H1 (cell line): ENCODE measurements at regions not wholly inside any gene's neighbourhood (a gene's known extent, or its start where the extent isn't known, plus 50 kb on each side); places are given as distances from the start of the nearest gene placed in this dataset.

ENCODE experiments used
- CTCF ChIA-PET: fragments of 300-600 bp; sonication (Branson Sonifier 250); formaldehyde crosslinking; loops from one replicate; lab custom pipeline; 2021; ENCODE audit not compliant: partially characterized antibody; lab: Charles Lee
- POLR2A ChIA-PET: fragments of 300-600 bp; sonication (Branson Sonifier 250); formaldehyde crosslinking; loops from one replicate; lab custom pipeline; 2021; ENCODE audit warnings: inconsistent platforms; ENCODE audit not compliant: partially characterized antibody; lab: Charles Lee
- DNase-seq, 2 experiments: peaks; one replicate each; pipeline versions ENCODE4 v3.0.0 to v3.0.0-alpha.2; 2010 to 2022; ENCODE audit warnings: low spot score in 2 of 2, low read depth in 1 of 2, mixed read lengths in 1 of 2
- FAIRE-seq: peaks from 2 replicates; lab custom pipeline; 2011; peaks lifted over from hg19 to GRCh38; lab: Jason Lieb, UNC
- H2AFZ ChIP-seq: 2 replicates; pipeline ENCODE4 v1.8.1; 2012; ENCODE audit warnings: low read length, inconsistent platforms
- H2AK5ac ChIP-seq: 2 replicates; pipeline ENCODE4 v1.6.1; 2013; ENCODE audit warnings: low read depth, low read length
- H2BK120ac ChIP-seq: replicated peaks from 2 replicates; pipeline ENCODE3; 2013; ENCODE audit warnings: low read depth, low read length, inconsistent platforms
- H2BK12ac ChIP-seq: 2 replicates; pipeline ENCODE4 v1.6.1; 2013; ENCODE audit warnings: low read depth, low read length
- H2BK15ac ChIP-seq: 2 replicates; pipeline ENCODE4 v1.6.1; 2013; ENCODE audit warnings: low read length
- H2BK20ac ChIP-seq: 2 replicates; pipeline ENCODE4 v1.6.1; 2013; ENCODE audit warnings: low read length
- H2BK5ac ChIP-seq: 2 replicates; pipeline ENCODE4 v1.6.1; 2013; ENCODE audit warnings: low read depth, low read length
- H3K14ac ChIP-seq: 2 replicates; pipeline ENCODE4 v1.6.1; 2013; ENCODE audit warnings: inconsistent platforms; ENCODE audit not compliant: insufficient read length
- H3K18ac ChIP-seq: 2 replicates; pipeline ENCODE4 v1.6.1; 2013; ENCODE audit warnings: low read length; ENCODE audit errors: extremely low read depth
- H3K23ac ChIP-seq: 2 replicates; pipeline ENCODE4 v1.6.1; 2013; ENCODE audit warnings: inconsistent platforms; ENCODE audit not compliant: insufficient read length
- H3K23me2 ChIP-seq: 2 replicates; pipeline ENCODE4 v1.6.1; 2013; ENCODE audit warnings: low read depth, low read length
- H3K27ac ChIP-seq: 2 replicates; pipeline ENCODE4 v1.6.1; 2011; ENCODE audit warnings: low read depth, low read length, inconsistent platforms
- H3K27me3 ChIP-seq, 4 experiments: replicated peaks in 1 of 4; 1 replicate in 1 of 4; 2 replicates in 3 of 4; pipeline versions ENCODE4 v1.6.1 to v1.8.1; 2011 to 2013; ENCODE audit warnings: low read length in 3 of 4, mild to moderate bottlenecking in 3 of 4, inconsistent platforms in 2 of 4, mixed read lengths in 2 of 4, moderate library complexity in 1 of 4; ENCODE audit not compliant: control insufficient read depth in 3 of 4, insufficient read depth in 3 of 4; ENCODE audit errors: extremely low read depth in 1 of 4
- H3K36me3 ChIP-seq, 4 experiments: 2 replicates each; pipeline versions ENCODE4 v1.6.1 to v1.8.1; 2011 to 2013; ENCODE audit warnings: mild to moderate bottlenecking in 4 of 4, low read length in 3 of 4, moderate library complexity in 2 of 4, control low read depth in 1 of 4, inconsistent platforms in 1 of 4; ENCODE audit not compliant: insufficient read depth in 4 of 4, control insufficient read depth in 2 of 4
- H3K4ac ChIP-seq: replicated peaks from 2 replicates; pipeline ENCODE3; 2013; ENCODE audit warnings: low read length, low read depth, mixed read lengths, inconsistent platforms; ENCODE audit not compliant: insufficient read length
- H3K4me1 ChIP-seq, 4 experiments: replicated peaks in 1 of 4; 1 replicate in 1 of 4; 2 replicates in 3 of 4; pipeline versions ENCODE4 v1.6.1 to v1.8.1; 2011 to 2013; ENCODE audit warnings: low read length in 3 of 4, inconsistent platforms in 2 of 4, mixed read lengths in 1 of 4; ENCODE audit not compliant: insufficient read depth in 4 of 4, control insufficient read depth in 3 of 4
- H3K4me2 ChIP-seq, 2 experiments: 2 replicates each; pipeline versions ENCODE4 v1.6.1 to v1.8.1; 2011 to 2013; ENCODE audit warnings: low read depth in 2 of 2, low read length in 2 of 2, control low read depth in 1 of 2, inconsistent platforms in 1 of 2, mild to moderate bottlenecking in 1 of 2; ENCODE audit not compliant: insufficient read depth in 1 of 2
- H3K4me3 ChIP-seq, 4 experiments: fragments of 200-600, 300-600 bp in 1 of 4; sonication (generic), shearing (Covaris generic), sonication (Bioruptor Twin) in 1 of 4; 2 replicates each; pipeline versions ENCODE4 v1.5.1 to v1.8.1; 2011 to 2016; ENCODE audit warnings: low read length in 4 of 4, low read depth in 3 of 4, control low read depth in 2 of 4, inconsistent platforms in 2 of 4, mild to moderate bottlenecking in 2 of 4, mixed read lengths in 1 of 4, moderate library complexity in 1 of 4; ENCODE audit not compliant: insufficient read depth in 2 of 4; ENCODE audit errors: extremely low read depth in 1 of 4
- H3K56ac ChIP-seq: replicated peaks from 2 replicates; pipeline ENCODE3; 2013; ENCODE audit warnings: low read depth, mild to moderate bottlenecking, mixed read lengths, low read length, inconsistent platforms; ENCODE audit not compliant: insufficient read length
- H3K79me1 ChIP-seq: 2 replicates; pipeline ENCODE4 v1.6.1; 2013; ENCODE audit warnings: low read depth, low read length, control low read depth
- H3K79me2 ChIP-seq, 2 experiments: 2 replicates each; pipeline versions ENCODE4 v1.6.1 to v1.8.1; 2012 to 2013; ENCODE audit warnings: low read length in 2 of 2, mild to moderate bottlenecking in 2 of 2, inconsistent platforms in 1 of 2; ENCODE audit not compliant: insufficient read depth in 2 of 2, control insufficient read depth in 1 of 2
- H3K9ac ChIP-seq, 4 experiments: replicated peaks in 1 of 4; 1 replicate in 1 of 4; 2 replicates in 3 of 4; pipeline versions ENCODE4 v1.6.1 to v1.8.1; 2011 to 2013; ENCODE audit warnings: low read depth in 3 of 4, low read length in 3 of 4, control low read depth in 2 of 4, mild to moderate bottlenecking in 2 of 4, moderate library complexity in 2 of 4, inconsistent platforms in 1 of 4; ENCODE audit errors: extremely low read depth in 1 of 4
- H3K9me3 ChIP-seq, 2 experiments: 2 replicates each; pipeline versions ENCODE4 v1.6.1 to v1.8.1; 2012 to 2013; ENCODE audit warnings: mild to moderate bottlenecking in 2 of 2, moderate library complexity in 2 of 2, control low read depth in 1 of 2, inconsistent platforms in 1 of 2, low read depth in 1 of 2, low read length in 1 of 2, mixed read lengths in 1 of 2; ENCODE audit not compliant: insufficient read depth in 2 of 2
- H4K20me1 ChIP-seq, 2 experiments: replicated peaks in 1 of 2; 2 replicates each; pipeline versions ENCODE3 to v1.8.1; 2011 to 2013; ENCODE audit warnings: inconsistent platforms in 2 of 2, low read length in 2 of 2, mild to moderate bottlenecking in 1 of 2; ENCODE audit not compliant: insufficient read depth in 2 of 2, control insufficient read depth in 1 of 2
- H4K5ac ChIP-seq: 2 replicates; pipeline ENCODE4 v1.6.1; 2013; ENCODE audit warnings: low read length, low read depth, mixed read lengths, inconsistent platforms; ENCODE audit not compliant: insufficient read length
- H4K8ac ChIP-seq: 2 replicates; pipeline ENCODE4 v1.8.0; 2013; ENCODE audit warnings: mild to moderate bottlenecking, moderate library complexity, low read length, inconsistent platforms; ENCODE audit not compliant: insufficient read depth; ENCODE audit errors: extremely low read depth
- H4K91ac ChIP-seq: replicated peaks from 2 replicates; pipeline ENCODE3; 2013; ENCODE audit warnings: low read length, mixed read lengths, inconsistent platforms; ENCODE audit not compliant: insufficient read length
- CBX8 ChIP-seq: fragments of 300-800, 300-1000 bp; sonication (generic); IDR thresholded peaks from 2 replicates; pipeline ENCODE4 v1.7.1; 2016; ENCODE audit warnings: low read depth, low read length, borderline replicate concordance
- CEBPB ChIP-seq: IDR thresholded peaks from 2 replicates; pipeline ENCODE4 v1.6.1; 2012; ENCODE audit warnings: low read depth, low read length
- MAX ChIP-seq: IDR thresholded peaks from 2 replicates; pipeline ENCODE4 v1.6.1; 2012; ENCODE audit warnings: inconsistent platforms
- NANOG ChIP-seq: IDR thresholded peaks from 2 replicates; pipeline ENCODE4 v1.6.1; 2011; ENCODE audit warnings: low read length, low read depth, mild to moderate bottlenecking, inconsistent platforms; ENCODE audit not compliant: insufficient read depth, poor library complexity, severe bottlenecking
- PHF8 ChIP-seq: fragments of 200-600 bp; sonication (generic); conservative IDR thresholded peaks from 2 replicates; pipeline ENCODE4 v1.7.1; 2012; ENCODE audit warnings: low read depth, mild to moderate bottlenecking, inconsistent platforms, low read length, moderate library complexity
- POLR2A ChIP-seq, 2 experiments: IDR thresholded peaks; 1 replicate in 1 of 2; 2 replicates in 1 of 2; pipeline ENCODE4 v1.6.1; 2011; ENCODE audit warnings: low read depth in 2 of 2, low read length in 2 of 2, mild to moderate bottlenecking in 2 of 2; ENCODE audit errors: control extremely low read depth in 1 of 2
- POU5F1 ChIP-seq: IDR thresholded peaks from 2 replicates; pipeline ENCODE4 v1.6.1; 2011; ENCODE audit warnings: low read depth, mild to moderate bottlenecking, low read length, moderate library complexity
- RBBP5 ChIP-seq: IDR thresholded peaks from 2 replicates; pipeline ENCODE4 v1.7.1; 2012; ENCODE audit warnings: low read depth, mild to moderate bottlenecking, inconsistent platforms, low read length, moderate library complexity, borderline replicate concordance
- SAP30 ChIP-seq: fragments of 300-600 bp; sonication (generic); IDR thresholded peaks from 2 replicates; pipeline ENCODE4 v1.7.1; 2012; ENCODE audit warnings: low read length, moderate library complexity, mild to moderate bottlenecking, inconsistent platforms; ENCODE audit not compliant: insufficient read depth, insufficient replicate concordance
- SIRT6 ChIP-seq: IDR thresholded peaks from one replicate; pipeline ENCODE4 v1.7.1; 2012; ENCODE audit warnings: low read length, inconsistent platforms
- SP4 ChIP-seq: IDR thresholded peaks from 2 replicates; pipeline ENCODE4 v1.6.1; 2012; ENCODE audit warnings: low read length, inconsistent platforms
- SUZ12 ChIP-seq: fragments of 200-600 bp; sonication (generic); IDR thresholded peaks from 2 replicates; pipeline ENCODE4 v1.6.1; 2012; ENCODE audit warnings: mild to moderate bottlenecking, inconsistent platforms, low read length, moderate library complexity, mixed read lengths
- YY1 ChIP-seq: IDR thresholded peaks from 2 replicates; pipeline ENCODE4 v1.6.1; 2011; ENCODE audit warnings: low read depth, mild to moderate bottlenecking, low read length
- ZNF274 ChIP-seq: IDR thresholded peaks from 2 replicates; pipeline ENCODE4 v1.7.0; 2012; ENCODE audit warnings: low read length, borderline replicate concordance; ENCODE audit errors: extremely low read depth
- WGBS, 2 experiments: shearing (Covaris generic) in 1 of 2; methylation state at CpG; one replicate each; pipeline versions ENCODE4 v1.1.6 to v1.1.7; 2013 to 2015; ENCODE audit warnings: low lambda C conversion rate in 2 of 2, mixed read lengths in 2 of 2, inconsistent platforms in 1 of 2, low coverage in 1 of 2, missing lambda C conversion rate in 1 of 2; ENCODE audit not compliant: insufficient replicate concordance in 2 of 2, insufficient coverage in 1 of 2, insufficient read length in 1 of 2; ENCODE audit errors: extremely low coverage in 1 of 2, missing lambda C conversion rate in 1 of 2; 5-methylcytosine and 5-hydroxymethylcytosine counted together
- TF ChIP-seq, protein P1 (sequence below): IDR thresholded peaks from 2 replicates; pipeline ENCODE4 v1.6.1; 2012; ENCODE audit warnings: inconsistent platforms

DNA sequence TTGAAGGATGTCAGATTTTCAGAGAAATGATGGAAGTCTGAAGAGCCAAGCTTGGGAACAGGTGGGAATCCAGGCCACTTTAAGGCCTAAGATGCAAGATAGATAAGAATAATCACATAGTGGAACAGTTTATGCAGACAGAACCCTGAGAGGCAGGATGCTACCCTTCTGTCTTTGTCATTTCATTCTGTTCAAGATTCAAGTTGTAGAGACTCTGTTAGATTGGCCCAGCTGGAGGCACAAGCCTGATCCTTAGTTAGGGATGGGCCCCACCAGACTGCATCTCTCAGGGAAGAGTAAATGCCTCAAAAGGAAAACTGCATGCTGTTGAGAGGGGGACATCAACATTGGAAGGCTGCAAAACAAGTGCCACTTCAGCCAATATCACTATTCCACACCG, 287.0 kb downstream of the PCNX1 start:
- no peak overlapping the region for H2BK12ac ChIP-seq
- peak; percentile 52 for FAIRE-seq
- H4K5ac ChIP-seq = no peak overlapping the region
- H2AFZ ChIP-seq = no peak overlapping the region
- CTCF ChIA-PET = no interaction called here
- H3K56ac ChIP-seq = no peak overlapping the region
- no peak overlapping the region for H3K23ac ChIP-seq
- H4K8ac ChIP-seq = no peak overlapping the region
- H3K79me1 ChIP-seq = no peaks in the 10 kb centered on the region
- WGBS, 2 experiments = 89% methylated on average over 1 of the region's 1 CpG; no CpG with 5 or more reads in 1 of the 2 experiments
- H3K4me2 ChIP-seq = peak overlapping the region in 1 of 2 experiments; percentile 67; a peak in 1 of 4 replicates
- no peak overlapping the region for H3K27ac ChIP-seq
- 0 out of 4 replicates have a peak, but pooled peaks cover 0 to 2% of the 10 kb centered on the region in 2 experiments for H3K9me3 ChIP-seq
- H3K14ac ChIP-seq = no peak overlapping the region
- H2BK5ac ChIP-seq = no peak overlapping the region
- no peaks in the 10 kb centered on the region for H3K23me2 ChIP-seq
- peaks cover 6 to 17% (median 10%) of the 10 kb centered on the region in 4 experiments for H3K4me1 ChIP-seq
- H2BK20ac ChIP-seq = peak overlapping the region; percentile 48; the same call in 1 of the 2 replicates
- no peak overlapping the region for H2BK120ac ChIP-seq
- no peak for DNase-seq
- H3K36me3 ChIP-seq = no peaks in the 10 kb centered on the region
- H3K4me3 ChIP-seq = no peak overlapping the region
- H2BK15ac ChIP-seq = no peak overlapping the region
- H3K27me3 ChIP-seq = no peaks in the 10 kb centered on the region
- POLR2A ChIA-PET = no interaction called here
- H4K20me1 ChIP-seq = no peaks in the 10 kb centered on the region
- no peak overlapping the region for H4K91ac ChIP-seq
- H3K79me2 ChIP-seq = no peaks in the 10 kb centered on the region
- no peak overlapping the region for H2AK5ac ChIP-seq
- H3K9ac ChIP-seq = no peak overlapping the region
- H3K4ac ChIP-seq = no peak overlapping the region
- no peak overlapping the region for H3K18ac ChIP-seq
- no peak for TF ChIP-seq SUZ12
- TF ChIP-seq YY1 = no peak
- TF ChIP-seq POLR2A (IDR thresholded peaks at IDR 0.05; ENCODE audit: control extremely low read depth in 1 of 2, low read depth in 2 of 2, low read length in 2 of 2) = no peak
- TF ChIP-seq, protein P1, sequence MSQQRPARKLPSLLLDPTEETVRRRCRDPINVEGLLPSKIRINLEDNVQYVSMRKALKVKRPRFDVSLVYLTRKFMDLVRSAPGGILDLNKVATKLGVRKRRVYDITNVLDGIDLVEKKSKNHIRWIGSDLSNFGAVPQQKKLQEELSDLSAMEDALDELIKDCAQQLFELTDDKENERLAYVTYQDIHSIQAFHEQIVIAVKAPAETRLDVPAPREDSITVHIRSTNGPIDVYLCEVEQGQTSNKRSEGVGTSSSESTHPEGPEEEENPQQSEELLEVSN = no peak
- no peak for TF ChIP-seq SAP30
- no peak for TF ChIP-seq NANOG
- no peak for TF ChIP-seq MAX
- no peak for TF ChIP-seq ZNF274
- no peak for TF ChIP-seq PHF8
- TF ChIP-seq CBX8 = no peak
- no peak for TF ChIP-seq SIRT6
- no peak for TF ChIP-seq SP4
- no peak for TF ChIP-seq RBBP5
- TF ChIP-seq POU5F1 = no peak
- TF ChIP-seq CEBPB = no peak
